ENCODE measurements at regions not wholly inside any gene's neighbourhood (a gene's known extent, or its start where the extent isn't known, plus 50 kb on each side); places are given as distances from the start of the nearest gene placed in this dataset.

GRCh38 chr1:81327743-81328142 is 473.0 kb upstream of the ADGRL2 start:
- no peak for TF ChIP-seq SUZ12 (IDR thresholded peaks at IDR 0.05; ENCODE audit: extremely low read depth, insufficient read depth, insufficient read length)
- TF ChIP-seq ZNF274 (IDR thresholded peaks at IDR 0.05; ENCODE audit: low read depth, low read length) = no peak
